Lower leg skin (tissue), 3 donors: ENCODE measurements at regions not wholly inside any gene's neighbourhood (a gene's known extent, or its start where the extent isn't known, plus 50 kb on each side); places are given as distances from the start of the nearest gene placed in this dataset.

Experiments
- POLR2A ChIP-seq, 2 donors: fragments of 450-650 bp; IDR thresholded peaks; one replicate each; pipeline ENCODE4 v1.6.1; 2016 to 2017; ENCODE audit warnings: antibody characterized with exemption in 2 of 2, mild to moderate bottlenecking in 1 of 2, moderate library complexity in 1 of 2
- TF ChIP-seq, protein P1 (sequence below), 3 donors: fragments of 450-650 bp; IDR thresholded peaks; one replicate each; pipeline ENCODE4 v1.5.1; 2016; ENCODE audit warnings: antibody characterized with exemption in 3 of 3, mild to moderate bottlenecking in 3 of 3, moderate library complexity in 2 of 3

- TF ChIP-seq POLR2A (IDR thresholded peaks at IDR 0.05), result no peak
- TF ChIP-seq, protein P1, sequence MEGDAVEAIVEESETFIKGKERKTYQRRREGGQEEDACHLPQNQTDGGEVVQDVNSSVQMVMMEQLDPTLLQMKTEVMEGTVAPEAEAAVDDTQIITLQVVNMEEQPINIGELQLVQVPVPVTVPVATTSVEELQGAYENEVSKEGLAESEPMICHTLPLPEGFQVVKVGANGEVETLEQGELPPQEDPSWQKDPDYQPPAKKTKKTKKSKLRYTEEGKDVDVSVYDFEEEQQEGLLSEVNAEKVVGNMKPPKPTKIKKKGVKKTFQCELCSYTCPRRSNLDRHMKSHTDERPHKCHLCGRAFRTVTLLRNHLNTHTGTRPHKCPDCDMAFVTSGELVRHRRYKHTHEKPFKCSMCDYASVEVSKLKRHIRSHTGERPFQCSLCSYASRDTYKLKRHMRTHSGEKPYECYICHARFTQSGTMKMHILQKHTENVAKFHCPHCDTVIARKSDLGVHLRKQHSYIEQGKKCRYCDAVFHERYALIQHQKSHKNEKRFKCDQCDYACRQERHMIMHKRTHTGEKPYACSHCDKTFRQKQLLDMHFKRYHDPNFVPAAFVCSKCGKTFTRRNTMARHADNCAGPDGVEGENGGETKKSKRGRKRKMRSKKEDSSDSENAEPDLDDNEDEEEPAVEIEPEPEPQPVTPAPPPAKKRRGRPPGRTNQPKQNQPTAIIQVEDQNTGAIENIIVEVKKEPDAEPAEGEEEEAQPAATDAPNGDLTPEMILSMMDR (IDR thresholded peaks at IDR 0.05), result no peak
These were observed 109.3 kb downstream of the C3orf38 start for GRCh38 chr3:88259045-88259444.
